ENCODE measurements at regions not wholly inside any gene's neighbourhood (a gene's known extent, or its start where the extent isn't known, plus 50 kb on each side); places are given as distances from the start of the nearest gene placed in this dataset.

DNA sequence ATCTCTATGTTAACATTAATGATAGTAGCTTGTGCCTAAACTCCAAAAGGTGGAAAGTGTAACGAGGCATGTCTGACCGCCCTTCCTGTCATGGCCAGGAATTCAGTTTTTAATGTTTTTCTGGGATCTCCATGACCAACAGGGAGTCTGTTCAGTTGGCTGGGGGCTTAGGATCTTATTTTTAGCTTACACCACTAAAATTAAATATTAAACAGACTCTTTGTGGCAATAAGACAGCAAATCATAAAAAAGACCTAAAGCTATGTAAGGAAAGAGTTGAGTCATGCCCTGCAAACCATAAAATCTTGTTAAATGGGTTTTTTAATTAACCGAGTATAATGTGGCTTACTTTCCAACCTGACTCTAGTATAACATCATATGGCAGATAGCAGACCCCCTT, 247.8 kb downstream of the DIRAS2 start (continued):
- TF ChIP-seq, protein P1, sequence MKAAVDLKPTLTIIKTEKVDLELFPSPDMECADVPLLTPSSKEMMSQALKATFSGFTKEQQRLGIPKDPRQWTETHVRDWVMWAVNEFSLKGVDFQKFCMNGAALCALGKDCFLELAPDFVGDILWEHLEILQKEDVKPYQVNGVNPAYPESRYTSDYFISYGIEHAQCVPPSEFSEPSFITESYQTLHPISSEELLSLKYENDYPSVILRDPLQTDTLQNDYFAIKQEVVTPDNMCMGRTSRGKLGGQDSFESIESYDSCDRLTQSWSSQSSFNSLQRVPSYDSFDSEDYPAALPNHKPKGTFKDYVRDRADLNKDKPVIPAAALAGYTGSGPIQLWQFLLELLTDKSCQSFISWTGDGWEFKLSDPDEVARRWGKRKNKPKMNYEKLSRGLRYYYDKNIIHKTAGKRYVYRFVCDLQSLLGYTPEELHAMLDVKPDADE (IDR thresholded peaks at IDR 0.05): no peak
- TF ChIP-seq EZH2 (IDR thresholded peaks at IDR 0.05; ENCODE audit: low read depth, unreplicated experiment): no peak
- TF ChIP-seq EZH2phosphoT487 (IDR thresholded peaks at IDR 0.05; ENCODE audit: unreplicated experiment): no peak

DNA sequence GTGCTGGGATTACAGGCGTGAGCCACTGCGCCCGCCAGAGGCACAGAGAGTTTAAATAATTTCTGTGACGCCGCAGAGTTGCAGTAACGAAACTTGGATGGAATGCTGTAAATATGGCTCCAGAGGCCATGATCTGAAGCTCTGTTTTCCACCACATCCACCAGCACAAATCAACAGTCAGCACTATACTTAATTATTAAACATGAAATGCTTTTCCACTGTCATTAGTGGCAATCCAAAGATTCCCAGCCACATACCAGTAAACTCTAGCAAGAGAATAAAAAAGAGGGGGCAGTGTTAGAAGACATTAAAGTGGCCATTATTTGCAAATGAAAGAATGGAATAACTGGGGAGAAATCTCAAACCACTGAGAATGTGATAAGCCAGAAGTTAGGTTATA, 242.5 kb downstream of the DIRAS2 start:
- ATAC-seq (no peak), DNase-seq (ENCODE audit: low spot score) (no peak)
- H3K27ac ChIP-seq (ENCODE audit: low read depth): no peak overlapping the region
- H3K4me1 ChIP-seq (ENCODE audit: insufficient read depth): peaks cover 9% of the 10 kb centered on the region; the same call in 1 of the 2 replicates
- no peaks in the 10 kb centered on the region for H3F3A ChIP-seq (replicated peaks; ENCODE audit: low read depth)
- H3K27ac Mint-ChIP-seq: no peak overlapping the region
- peak overlapping the region; percentile 83; the same call in 1 of the 2 replicates for H2AFZ ChIP-seq
- H3K4me3 ChIP-seq: no peak overlapping the region
- H3K27me3 ChIP-seq (ENCODE audit: insufficient read depth): no peaks in the 10 kb centered on the region
- TF ChIP-seq ZNF331 (CRISPR knock-in tag; IDR thresholded peaks at IDR 0.05; ENCODE audit: low read depth) (no peak), EZH2phosphoT487 (IDR thresholded peaks at IDR 0.05; ENCODE audit: unreplicated experiment) (no peak), NANOG (IDR thresholded peaks at IDR 0.05; ENCODE audit: borderline replicate concordance) (no peak)
- TF ChIP-seq, protein P2, sequence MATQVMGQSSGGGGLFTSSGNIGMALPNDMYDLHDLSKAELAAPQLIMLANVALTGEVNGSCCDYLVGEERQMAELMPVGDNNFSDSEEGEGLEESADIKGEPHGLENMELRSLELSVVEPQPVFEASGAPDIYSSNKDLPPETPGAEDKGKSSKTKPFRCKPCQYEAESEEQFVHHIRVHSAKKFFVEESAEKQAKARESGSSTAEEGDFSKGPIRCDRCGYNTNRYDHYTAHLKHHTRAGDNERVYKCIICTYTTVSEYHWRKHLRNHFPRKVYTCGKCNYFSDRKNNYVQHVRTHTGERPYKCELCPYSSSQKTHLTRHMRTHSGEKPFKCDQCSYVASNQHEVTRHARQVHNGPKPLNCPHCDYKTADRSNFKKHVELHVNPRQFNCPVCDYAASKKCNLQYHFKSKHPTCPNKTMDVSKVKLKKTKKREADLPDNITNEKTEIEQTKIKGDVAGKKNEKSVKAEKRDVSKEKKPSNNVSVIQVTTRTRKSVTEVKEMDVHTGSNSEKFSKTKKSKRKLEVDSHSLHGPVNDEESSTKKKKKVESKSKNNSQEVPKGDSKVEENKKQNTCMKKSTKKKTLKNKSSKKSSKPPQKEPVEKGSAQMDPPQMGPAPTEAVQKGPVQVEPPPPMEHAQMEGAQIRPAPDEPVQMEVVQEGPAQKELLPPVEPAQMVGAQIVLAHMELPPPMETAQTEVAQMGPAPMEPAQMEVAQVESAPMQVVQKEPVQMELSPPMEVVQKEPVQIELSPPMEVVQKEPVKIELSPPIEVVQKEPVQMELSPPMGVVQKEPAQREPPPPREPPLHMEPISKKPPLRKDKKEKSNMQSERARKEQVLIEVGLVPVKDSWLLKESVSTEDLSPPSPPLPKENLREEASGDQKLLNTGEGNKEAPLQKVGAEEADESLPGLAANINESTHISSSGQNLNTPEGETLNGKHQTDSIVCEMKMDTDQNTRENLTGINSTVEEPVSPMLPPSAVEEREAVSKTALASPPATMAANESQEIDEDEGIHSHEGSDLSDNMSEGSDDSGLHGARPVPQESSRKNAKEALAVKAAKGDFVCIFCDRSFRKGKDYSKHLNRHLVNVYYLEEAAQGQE (IDR thresholded peaks at IDR 0.05; ENCODE audit: unreplicated experiment): no peak
- peaks cover 9% of the 10 kb centered on the region for H3K4me1 Mint-ChIP-seq
- no peaks in the 10 kb centered on the region for H3K36me3 Mint-ChIP-seq (ENCODE audit: low read depth)
- H3K79me2 ChIP-seq (replicated peaks; ENCODE audit: insufficient read depth): no peaks in the 10 kb centered on the region
- no peaks in the 10 kb centered on the region for H3K9me3 Mint-ChIP-seq
- H3K9me2 ChIP-seq (ENCODE audit: insufficient read depth): no peaks in the 10 kb centered on the region
- no peak overlapping the region for H3K4me2 ChIP-seq
- no peaks in the 10 kb centered on the region for H3K36me3 ChIP-seq (ENCODE audit: insufficient read depth)
- H4K20me1 ChIP-seq (replicated peaks; ENCODE audit: insufficient read depth): no peaks in the 10 kb centered on the region; the same call in 1 of the 2 replicates
- H3K4me3 Mint-ChIP-seq: no peak overlapping the region
- no peaks in the 10 kb centered on the region for H3K27me3 Mint-ChIP-seq (ENCODE audit: insufficient read depth, low read depth, poor library complexity)

DNA sequence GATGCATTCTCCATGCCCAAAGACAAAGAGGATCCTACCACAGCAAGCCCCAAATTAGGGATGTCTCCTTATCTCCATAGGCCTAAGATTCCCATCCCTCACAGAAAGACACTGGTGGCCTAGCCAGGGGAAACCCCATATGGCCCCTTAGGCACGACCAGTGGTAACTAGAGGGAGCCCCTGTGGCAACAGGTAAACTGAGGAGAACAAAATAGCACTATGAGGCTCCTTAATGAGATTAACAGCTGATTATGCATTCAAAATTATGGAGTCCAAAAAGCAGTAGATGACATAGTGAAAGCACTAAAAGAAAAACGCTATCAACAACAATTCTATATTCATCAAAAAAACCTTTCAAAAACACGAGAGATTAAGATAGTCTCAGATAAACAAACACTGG, 234.0 kb downstream of the DIRAS2 start:
- Histone ChIP-seq H3K4me1 (ENCODE audit: insufficient read depth) (peaks cover 25% of the 10 kb centered on the region), H3K4me3 (no peak overlapping the region), H3K36me3 (ENCODE audit: insufficient read depth) (no peaks in the 10 kb centered on the region), H4K20me1 (replicated peaks; ENCODE audit: insufficient read depth) (no peaks in the 10 kb centered on the region), H3F3A (replicated peaks; ENCODE audit: low read depth) (no peaks in the 10 kb centered on the region), H3K27me3 (ENCODE audit: insufficient read depth) (no peaks in the 10 kb centered on the region), H2AFZ (no peak overlapping the region), H3K27ac (ENCODE audit: low read depth) (no peak overlapping the region), H3K79me2 (replicated peaks; ENCODE audit: insufficient read depth) (no peaks in the 10 kb centered on the region), H3K4me2 (no peak overlapping the region), H3K9me2 (ENCODE audit: insufficient read depth) (no peaks in the 10 kb centered on the region)
- peaks cover 7% of the 10 kb centered on the region; the same call in 2 of the 3 replicates for H3K9me3 Mint-ChIP-seq
- no peak overlapping the region for H3K27ac Mint-ChIP-seq
- H3K4me1 Mint-ChIP-seq: peaks cover 17% of the 10 kb centered on the region
- H3K27me3 Mint-ChIP-seq (ENCODE audit: insufficient read depth, low read depth, poor library complexity): no peaks in the 10 kb centered on the region
- no peak for ATAC-seq
- H3K36me3 Mint-ChIP-seq (ENCODE audit: low read depth): peaks cover 6% of the 10 kb centered on the region; the same call in 2 of the 3 replicates
- no peak overlapping the region for H3K4me3 Mint-ChIP-seq
- DNase-seq (ENCODE audit: low spot score): no peak
- TF ChIP-seq JUNB (IDR thresholded peaks at IDR 0.05; ENCODE audit: unreplicated experiment) (no peak), POLR2AphosphoS5 (IDR thresholded peaks at IDR 0.05; ENCODE audit: low read depth) (no peak), STAT1 (IDR thresholded peaks at IDR 0.05; ENCODE audit: unreplicated experiment) (no peak)
- TF ChIP-seq, protein P3, sequence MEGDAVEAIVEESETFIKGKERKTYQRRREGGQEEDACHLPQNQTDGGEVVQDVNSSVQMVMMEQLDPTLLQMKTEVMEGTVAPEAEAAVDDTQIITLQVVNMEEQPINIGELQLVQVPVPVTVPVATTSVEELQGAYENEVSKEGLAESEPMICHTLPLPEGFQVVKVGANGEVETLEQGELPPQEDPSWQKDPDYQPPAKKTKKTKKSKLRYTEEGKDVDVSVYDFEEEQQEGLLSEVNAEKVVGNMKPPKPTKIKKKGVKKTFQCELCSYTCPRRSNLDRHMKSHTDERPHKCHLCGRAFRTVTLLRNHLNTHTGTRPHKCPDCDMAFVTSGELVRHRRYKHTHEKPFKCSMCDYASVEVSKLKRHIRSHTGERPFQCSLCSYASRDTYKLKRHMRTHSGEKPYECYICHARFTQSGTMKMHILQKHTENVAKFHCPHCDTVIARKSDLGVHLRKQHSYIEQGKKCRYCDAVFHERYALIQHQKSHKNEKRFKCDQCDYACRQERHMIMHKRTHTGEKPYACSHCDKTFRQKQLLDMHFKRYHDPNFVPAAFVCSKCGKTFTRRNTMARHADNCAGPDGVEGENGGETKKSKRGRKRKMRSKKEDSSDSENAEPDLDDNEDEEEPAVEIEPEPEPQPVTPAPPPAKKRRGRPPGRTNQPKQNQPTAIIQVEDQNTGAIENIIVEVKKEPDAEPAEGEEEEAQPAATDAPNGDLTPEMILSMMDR (conservative IDR thresholded peaks at IDR 0.05; ENCODE audit: low read depth in 2 of 2): no peak

All from GM23338 (cell line).